BJ (cell line): ENCODE measurements at regions not wholly inside any gene's neighbourhood (a gene's known extent, or its start where the extent isn't known, plus 50 kb on each side); places are given as distances from the start of the nearest gene placed in this dataset.

ENCODE experiments used
- CTCF ChIA-PET: fragments of 350-600 bp; formaldehyde crosslinking; extraction: SDS; loops from one replicate; lab custom pipeline; 2021; ENCODE audit warnings: antibody characterized with exemption, inconsistent platforms; lab: Yijun Ruan, JAX
- POLR2A ChIA-PET: fragments of 300-600 bp; sonication (Branson Sonifier 250); formaldehyde crosslinking; extraction: SDS; loops from one replicate; lab custom pipeline; 2021; ENCODE audit warnings: antibody characterized with exemption; lab: Charles Lee
- DNase-seq: peaks from one replicate; pipeline ENCODE4 v3.0.0-alpha.2; 2011; ENCODE audit warnings: low read depth
- H3K27me3 ChIP-seq: 2 replicates; pipeline ENCODE4 v1.6.0; 2011; ENCODE audit warnings: low read length; ENCODE audit not compliant: control insufficient read depth, insufficient read depth
- H3K36me3 ChIP-seq: 2 replicates; pipeline ENCODE4 v1.5.1; 2011; ENCODE audit warnings: low read length; ENCODE audit not compliant: control insufficient read depth, insufficient read depth
- H3K4me3 ChIP-seq: 2 replicates; pipeline ENCODE4 v1.5.1; 2011; ENCODE audit warnings: low read depth, mild to moderate bottlenecking, control low read depth, low read length
- TF ChIP-seq, protein P1 (sequence below): IDR thresholded peaks from 2 replicates; pipeline ENCODE4 v1.5.1; 2011; ENCODE audit warnings: low read depth, mild to moderate bottlenecking, control low read depth, inconsistent platforms, low read length, moderate library complexity; ENCODE audit not compliant: insufficient read depth

- Histone ChIP-seq H3K4me3 (no peak overlapping the region), H3K27me3 (no peaks in the 10 kb centered on the region), H3K36me3 (no peaks in the 10 kb centered on the region)
- ChIA-PET POLR2A (no interaction called here), CTCF (no interaction called here)
- TF ChIP-seq, protein P1, sequence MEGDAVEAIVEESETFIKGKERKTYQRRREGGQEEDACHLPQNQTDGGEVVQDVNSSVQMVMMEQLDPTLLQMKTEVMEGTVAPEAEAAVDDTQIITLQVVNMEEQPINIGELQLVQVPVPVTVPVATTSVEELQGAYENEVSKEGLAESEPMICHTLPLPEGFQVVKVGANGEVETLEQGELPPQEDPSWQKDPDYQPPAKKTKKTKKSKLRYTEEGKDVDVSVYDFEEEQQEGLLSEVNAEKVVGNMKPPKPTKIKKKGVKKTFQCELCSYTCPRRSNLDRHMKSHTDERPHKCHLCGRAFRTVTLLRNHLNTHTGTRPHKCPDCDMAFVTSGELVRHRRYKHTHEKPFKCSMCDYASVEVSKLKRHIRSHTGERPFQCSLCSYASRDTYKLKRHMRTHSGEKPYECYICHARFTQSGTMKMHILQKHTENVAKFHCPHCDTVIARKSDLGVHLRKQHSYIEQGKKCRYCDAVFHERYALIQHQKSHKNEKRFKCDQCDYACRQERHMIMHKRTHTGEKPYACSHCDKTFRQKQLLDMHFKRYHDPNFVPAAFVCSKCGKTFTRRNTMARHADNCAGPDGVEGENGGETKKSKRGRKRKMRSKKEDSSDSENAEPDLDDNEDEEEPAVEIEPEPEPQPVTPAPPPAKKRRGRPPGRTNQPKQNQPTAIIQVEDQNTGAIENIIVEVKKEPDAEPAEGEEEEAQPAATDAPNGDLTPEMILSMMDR: no peak
- no peak for DNase-seq
Observed at GRCh38 chr17:54408731-54409130, 491.9 kb upstream of the TOM1L1 start.

DNA sequence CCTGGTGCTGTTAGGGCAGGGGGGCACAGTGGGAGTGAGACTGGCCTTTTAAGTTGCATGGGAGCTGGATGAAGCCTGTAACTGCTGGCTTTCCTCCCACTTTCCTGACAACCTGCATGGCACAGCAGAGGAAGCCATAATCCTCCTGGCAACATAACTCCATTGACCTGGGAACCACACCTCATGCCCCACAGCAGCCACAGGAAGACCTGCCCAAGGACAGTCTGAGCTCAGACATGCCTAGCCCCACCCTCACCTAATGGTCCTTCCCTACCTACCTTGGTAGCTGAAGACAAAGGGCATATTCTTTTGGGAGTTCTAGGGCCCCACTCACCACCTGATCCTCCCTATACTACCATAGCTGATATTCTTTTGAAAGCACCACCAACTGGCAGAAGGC lies 482.2 kb upstream of the TOM1L1 start:
- ChIA-PET POLR2A (no interaction called here), CTCF (interaction anchor here (0.6 kb wide), 1 partner anchor 9 kb away, joined by 3 read pairs; no protein-coding TSS in a partner anchor)
- DNase-seq: no peak
- H3K36me3 ChIP-seq: no peaks in the 10 kb centered on the region
- no peaks in the 10 kb centered on the region for H3K27me3 ChIP-seq
- TF ChIP-seq, protein P1: no peak
- no peak overlapping the region for H3K4me3 ChIP-seq

DNA sequence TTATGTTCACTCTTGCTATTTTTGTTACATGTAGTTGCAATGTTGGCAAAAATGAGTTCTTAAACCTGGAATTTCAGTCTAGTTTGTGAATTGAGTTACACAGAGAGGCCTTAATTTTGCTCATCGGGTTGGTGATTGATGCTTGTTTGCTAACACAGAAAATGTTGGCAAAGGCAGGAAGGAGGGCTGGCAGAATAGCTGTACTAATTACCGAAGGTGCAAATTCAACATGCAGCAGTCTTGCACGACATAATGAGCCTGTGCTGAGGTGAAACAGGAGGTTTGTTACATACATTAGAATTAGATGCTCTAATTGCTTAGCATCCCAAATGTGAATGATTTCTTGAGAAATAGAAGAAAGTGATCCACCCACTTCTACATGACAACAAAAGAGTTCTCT lies 475.0 kb upstream of the TOM1L1 start:
- no peaks in the 10 kb centered on the region for H3K36me3 ChIP-seq
- ChIA-PET POLR2A (no interaction called here), CTCF (no interaction called here)
- no peak for DNase-seq
- no peaks in the 10 kb centered on the region for H3K27me3 ChIP-seq
- no peak overlapping the region for H3K4me3 ChIP-seq
- TF ChIP-seq, protein P1: no peak

GRCh38 chr17:54426296-54426886 lies 474.3 kb upstream of the TOM1L1 start:
- TF ChIP-seq, protein P1: no peak
- no peak for DNase-seq
- Histone ChIP-seq H3K36me3 (no peaks in the 10 kb centered on the region), H3K4me3 (no peak overlapping the region), H3K27me3 (no peaks in the 10 kb centered on the region)
- ChIA-PET POLR2A (no interaction called here), CTCF (interaction anchor here (0.7 kb wide), 1 partner anchor 181 kb away, joined by 3 read pairs; no protein-coding TSS in a partner anchor)

GRCh38 chr17:54435966-54436365 lies 464.7 kb upstream of the TOM1L1 start:
- no peak for DNase-seq
- Histone ChIP-seq H3K36me3 (no peaks in the 10 kb centered on the region), H3K27me3 (no peaks in the 10 kb centered on the region), H3K4me3 (no peak overlapping the region)
- ChIA-PET CTCF (interaction anchor here (0.6 kb wide), 1 partner anchor 34 kb away, joined by 3 read pairs; no protein-coding TSS in a partner anchor), POLR2A (no interaction called here)
- TF ChIP-seq, protein P1: no peak
